Skeletal muscle satellite cell (primary cell): ENCODE measurements at regions not wholly inside any gene's neighbourhood (a gene's known extent, or its start where the extent isn't known, plus 50 kb on each side); places are given as distances from the start of the nearest gene placed in this dataset.

Source experiments
- H3K27me3 ChIP-seq: 2 replicates; pipeline ENCODE4 v1.7.0; 2013; ENCODE audit warnings: low read length; ENCODE audit not compliant: control insufficient read depth, insufficient read depth
- H3K36me3 ChIP-seq: 2 replicates; pipeline ENCODE4 v1.7.0; 2013; ENCODE audit warnings: mild to moderate bottlenecking, control low read depth, low read length; ENCODE audit not compliant: insufficient read depth
- H3K4me1 ChIP-seq: 2 replicates; pipeline ENCODE4 v1.7.0; 2013; ENCODE audit warnings: low read length; ENCODE audit not compliant: control insufficient read depth, insufficient read depth
- H3K4me2 ChIP-seq: 2 replicates; pipeline ENCODE4 v1.7.0; 2013; ENCODE audit warnings: mild to moderate bottlenecking, low read length
- H3K4me3 ChIP-seq: 2 replicates; pipeline ENCODE4 v1.7.0; 2013; ENCODE audit warnings: low read length
- H3K9ac ChIP-seq: 2 replicates; pipeline ENCODE4 v1.7.0; 2013; ENCODE audit warnings: mild to moderate bottlenecking, low read depth, low read length, moderate library complexity
- H3K9me3 ChIP-seq: replicated peaks from 2 replicates; pipeline ENCODE4 v1.7.0; 2013; ENCODE audit warnings: mild to moderate bottlenecking, control low read depth, low read length

DNA sequence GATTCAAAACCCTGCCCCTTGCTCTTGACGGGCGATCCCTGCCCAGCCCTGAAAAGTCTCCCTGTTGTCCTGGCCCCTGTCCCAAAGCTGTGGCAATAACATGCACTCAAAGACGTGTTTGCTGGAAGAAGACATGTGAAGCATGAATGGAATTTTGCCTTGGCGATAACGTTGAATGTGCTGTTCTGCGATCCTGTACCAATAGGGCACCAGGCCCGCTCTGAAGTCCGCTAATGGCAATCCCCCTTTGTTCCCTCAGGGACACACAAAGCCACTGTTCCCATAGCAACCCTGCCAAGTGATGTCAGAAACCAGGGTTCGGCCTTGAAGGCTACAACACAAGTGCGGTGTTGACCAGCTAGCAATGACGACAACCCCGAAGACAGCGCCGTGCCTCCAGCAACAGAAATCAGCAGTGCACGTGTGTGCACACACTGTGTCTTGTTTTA lies 284.6 kb downstream of the KLF6 start:
- Histone ChIP-seq H3K9me3 (no peaks in the 10 kb centered on the region), H3K4me1 (peaks cover 14% of the 10 kb centered on the region), H3K36me3 (no peaks in the 10 kb centered on the region), H3K27me3 (peaks cover 3% of the 10 kb centered on the region), H3K9ac (peak overlapping the region; percentile 61), H3K4me2 (peak overlapping the region; percentile 63), H3K4me3 (peak overlapping the region; percentile 37)

DNA sequence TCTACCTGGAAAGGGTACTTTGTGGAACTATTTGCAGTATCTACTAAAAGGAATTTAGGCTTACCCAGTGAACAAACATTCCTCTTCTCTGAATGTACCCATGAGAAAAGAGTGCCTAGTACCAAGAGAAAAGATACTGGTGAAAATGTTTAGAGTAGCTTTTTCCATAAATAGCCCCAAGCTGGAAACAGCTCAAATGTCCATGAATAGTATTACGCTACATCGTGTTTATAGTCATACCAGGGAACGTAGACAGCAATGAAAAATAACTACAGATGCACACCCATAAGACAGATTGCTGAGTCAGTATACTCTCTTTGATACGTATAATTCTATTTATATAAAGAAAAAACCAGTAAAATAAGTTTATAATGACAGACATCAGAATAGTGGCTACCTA lies 285.9 kb downstream of the KLF6 start:
- Histone ChIP-seq H3K9me3 (no peaks in the 10 kb centered on the region), H3K9ac (no peak overlapping the region), H3K4me1 (peaks cover 14% of the 10 kb centered on the region), H3K27me3 (peaks cover 3% of the 10 kb centered on the region), H3K36me3 (no peaks in the 10 kb centered on the region), H3K4me2 (no peak overlapping the region), H3K4me3 (no peak overlapping the region)

DNA sequence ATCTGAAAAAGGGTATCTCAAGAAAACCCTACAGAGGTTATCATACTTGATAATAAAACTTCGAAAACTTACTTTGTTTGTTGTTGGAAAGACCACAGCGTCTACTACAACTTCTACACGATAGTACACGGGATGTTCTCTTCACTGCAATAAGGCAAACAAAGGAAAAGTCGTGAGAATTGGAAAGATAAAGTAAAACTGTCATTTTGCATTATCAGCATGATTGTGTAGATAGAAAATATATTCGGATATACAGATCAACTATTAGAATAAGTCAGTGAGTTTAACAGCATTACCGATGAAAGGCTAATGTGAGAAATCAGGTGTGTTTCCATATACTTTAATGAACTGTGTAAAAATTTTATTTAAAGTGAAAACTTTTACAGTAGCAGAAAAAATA lies 287.4 kb downstream of the KLF6 start:
- Histone ChIP-seq H3K4me2 (no peak overlapping the region), H3K4me3 (no peak overlapping the region), H3K9me3 (no peaks in the 10 kb centered on the region), H3K9ac (no peak overlapping the region), H3K27me3 (peaks cover 3% of the 10 kb centered on the region), H3K36me3 (no peaks in the 10 kb centered on the region), H3K4me1 (peaks cover 14% of the 10 kb centered on the region)

DNA sequence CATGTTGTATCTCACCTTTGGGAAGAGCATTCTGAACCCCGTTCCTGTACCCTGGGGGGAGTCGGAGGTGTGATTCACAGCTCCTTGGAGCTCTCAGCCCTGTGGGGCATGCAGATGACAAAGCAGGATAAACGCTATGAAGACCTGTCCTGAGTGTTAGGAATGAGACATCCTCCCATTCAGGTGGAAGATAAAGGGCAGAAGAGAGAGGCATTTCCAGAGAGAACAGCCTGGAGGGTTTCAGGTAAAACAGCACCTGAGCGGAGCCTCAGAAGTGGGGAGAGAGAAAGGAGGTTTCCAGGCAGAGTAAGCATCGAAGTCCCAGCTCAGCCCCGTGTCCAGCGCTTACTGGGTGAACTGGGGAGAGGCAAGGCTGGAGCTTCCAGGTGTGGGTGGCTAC lies 288.9 kb downstream of the KLF6 start:
- Histone ChIP-seq H3K9ac (no peak overlapping the region), H3K36me3 (no peaks in the 10 kb centered on the region), H3K4me2 (no peak overlapping the region), H3K27me3 (peaks cover 3% of the 10 kb centered on the region), H3K4me1 (peaks cover 14% of the 10 kb centered on the region), H3K4me3 (no peak overlapping the region), H3K9me3 (no peaks in the 10 kb centered on the region)

DNA sequence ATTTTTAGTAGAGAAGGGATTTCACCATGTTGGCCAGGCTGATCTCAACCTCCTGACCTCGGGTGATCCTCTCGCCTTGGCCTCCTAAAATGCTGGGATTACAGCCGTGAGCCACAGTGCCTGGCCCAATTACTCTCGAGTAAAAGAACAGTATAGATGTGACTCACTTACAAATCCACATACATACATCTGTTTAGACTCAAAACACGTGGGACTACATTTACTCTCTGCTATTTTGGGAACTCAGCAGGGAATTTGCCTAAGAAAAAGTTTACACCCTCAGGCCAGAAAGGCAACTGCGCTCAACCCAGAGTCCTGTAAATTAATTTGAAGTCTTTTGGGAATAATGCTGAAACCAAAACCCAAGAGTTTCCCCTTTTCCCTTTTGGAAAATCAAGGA lies 289.7 kb downstream of the KLF6 start:
- H3K27me3 ChIP-seq: peaks cover 3% of the 10 kb centered on the region
- H3K4me2 ChIP-seq: no peak overlapping the region
- H3K9me3 ChIP-seq: no peaks in the 10 kb centered on the region
- no peak overlapping the region for H3K4me3 ChIP-seq
- no peaks in the 10 kb centered on the region for H3K36me3 ChIP-seq
- H3K9ac ChIP-seq: no peak overlapping the region
- H3K4me1 ChIP-seq: peaks cover 7% of the 10 kb centered on the region

DNA sequence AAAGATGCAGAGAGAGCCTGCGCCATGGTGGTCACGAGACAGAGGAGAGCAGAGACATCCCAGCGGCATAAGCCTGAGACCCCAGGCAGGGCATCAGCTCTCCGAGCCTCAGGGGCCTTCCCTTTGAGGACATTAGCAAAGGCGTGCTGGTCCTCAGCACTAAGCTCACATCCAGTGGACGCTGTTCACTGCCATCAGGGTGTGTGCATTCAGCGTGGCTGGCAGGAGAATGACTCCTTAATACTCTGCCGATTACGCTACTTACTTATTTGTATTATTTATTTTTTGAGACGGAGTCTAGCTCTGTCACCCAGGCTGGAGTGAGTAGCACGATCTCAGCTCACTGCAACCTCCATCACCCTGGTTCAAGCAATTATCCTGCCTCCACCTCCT lies 290.2 kb downstream of the KLF6 start:
- no peak overlapping the region for H3K9ac ChIP-seq
- no peak overlapping the region for H3K4me3 ChIP-seq
- H3K4me1 ChIP-seq: peaks cover 3% of the 10 kb centered on the region
- peaks cover 3% of the 10 kb centered on the region for H3K27me3 ChIP-seq
- H3K9me3 ChIP-seq: no peaks in the 10 kb centered on the region
- H3K4me2 ChIP-seq: no peak overlapping the region
- no peaks in the 10 kb centered on the region for H3K36me3 ChIP-seq

DNA sequence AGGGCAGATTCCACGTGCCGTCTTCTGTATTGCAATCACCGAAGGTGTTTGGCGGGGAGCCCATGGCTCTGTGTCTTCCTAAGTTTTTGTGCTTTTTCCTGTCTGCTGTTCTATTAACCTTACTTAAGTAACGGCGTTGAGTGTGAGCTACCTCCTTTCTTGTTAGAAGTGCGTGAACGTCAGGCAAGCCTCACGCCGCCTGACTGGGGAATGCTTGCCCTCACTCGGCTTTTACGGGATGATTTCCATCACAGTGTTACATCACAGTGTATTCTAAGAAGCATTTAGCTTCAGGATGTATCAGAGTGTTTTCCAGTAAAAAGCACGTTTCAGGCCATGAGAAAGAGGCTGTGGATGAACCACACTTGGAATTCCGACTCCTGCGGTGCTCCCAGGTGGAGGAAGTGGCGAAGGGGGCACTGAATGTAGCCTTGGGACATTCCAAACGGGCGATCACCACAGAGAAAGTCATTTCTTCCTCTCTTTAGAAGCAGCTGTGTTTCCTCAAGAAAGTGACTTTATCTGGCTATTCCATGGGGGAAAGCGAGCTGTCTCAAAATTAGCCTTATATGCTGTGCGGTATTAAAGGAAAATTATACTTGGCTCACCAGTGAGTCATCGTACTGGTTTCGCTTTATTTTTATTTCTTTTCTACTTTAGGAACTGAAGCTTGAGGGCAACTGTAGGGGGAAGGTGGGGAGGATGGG lies 290.7 kb downstream of the KLF6 start:
- Histone ChIP-seq H3K36me3 (no peaks in the 10 kb centered on the region), H3K4me3 (no peak overlapping the region), H3K4me1 (peaks cover 3% of the 10 kb centered on the region), H3K27me3 (peaks cover 3% of the 10 kb centered on the region), H3K9ac (no peak overlapping the region), H3K4me2 (no peak overlapping the region), H3K9me3 (no peaks in the 10 kb centered on the region)

DNA sequence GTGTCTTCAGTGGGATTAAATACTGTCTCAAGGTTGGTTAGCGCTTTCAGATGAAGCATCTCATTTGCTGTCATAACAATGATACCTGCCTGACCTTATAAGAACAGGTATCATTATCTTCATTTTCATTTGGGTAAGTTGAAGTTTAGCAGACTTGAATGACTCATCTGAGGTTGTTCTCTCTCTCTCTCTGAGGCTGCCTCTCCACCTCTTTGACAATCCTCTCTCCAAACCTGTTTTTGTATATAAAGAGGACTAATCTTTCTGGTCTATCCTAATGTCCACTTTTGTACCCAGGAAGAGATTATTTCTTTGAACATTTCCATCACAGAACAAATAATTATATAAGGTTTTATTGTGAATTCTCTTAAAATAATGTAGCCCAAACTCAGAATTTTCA lies 291.4 kb downstream of the KLF6 start:
- no peak overlapping the region for H3K9ac ChIP-seq
- H3K9me3 ChIP-seq: no peaks in the 10 kb centered on the region
- H3K4me3 ChIP-seq: no peak overlapping the region
- H3K27me3 ChIP-seq: peaks cover 3% of the 10 kb centered on the region
- no peaks in the 10 kb centered on the region for H3K4me1 ChIP-seq
- no peaks in the 10 kb centered on the region for H3K36me3 ChIP-seq
- H3K4me2 ChIP-seq: no peak overlapping the region

DNA sequence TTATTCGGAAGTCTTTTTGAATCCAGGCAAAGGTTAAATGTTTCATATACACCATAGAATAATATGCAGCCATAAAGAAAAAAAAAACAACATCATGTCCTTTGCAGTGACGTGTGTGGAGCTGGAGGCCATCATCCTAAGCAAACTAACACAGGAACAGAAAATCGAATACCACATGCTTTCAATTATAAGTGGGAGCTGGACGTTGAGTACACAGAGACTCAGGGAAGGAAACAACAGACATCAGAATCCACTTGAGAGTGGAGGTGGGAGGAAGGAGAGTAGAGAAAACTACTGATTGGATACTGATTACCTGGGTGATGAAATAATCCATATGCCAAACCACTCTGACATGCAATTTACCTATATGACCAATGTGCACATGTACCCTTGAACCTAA lies 293.4 kb downstream of the KLF6 start:
- Histone ChIP-seq H3K9ac (no peak overlapping the region), H3K4me3 (no peak overlapping the region), H3K4me2 (no peak overlapping the region), H3K27me3 (peaks cover 3% of the 10 kb centered on the region), H3K9me3 (no peaks in the 10 kb centered on the region), H3K4me1 (no peaks in the 10 kb centered on the region), H3K36me3 (no peaks in the 10 kb centered on the region)

DNA sequence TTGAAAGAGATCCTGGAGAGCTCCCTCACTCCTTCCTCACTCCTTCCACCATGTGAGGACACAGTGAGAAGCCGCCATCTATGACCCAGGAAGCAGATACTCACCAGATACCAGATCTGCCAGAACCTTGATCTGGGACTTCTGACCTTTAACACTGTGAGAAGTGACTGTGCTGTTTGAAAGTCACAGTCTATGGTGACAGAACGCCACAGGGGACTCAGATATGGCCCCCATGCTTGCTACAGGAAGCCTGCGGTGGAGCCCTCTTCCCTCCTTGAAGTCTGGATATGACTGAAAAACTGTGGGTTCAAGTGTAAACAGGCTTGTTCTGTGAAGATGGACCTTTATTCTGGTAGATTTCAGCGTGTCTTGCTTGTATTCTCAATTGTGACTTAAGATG lies 297.8 kb downstream of the KLF6 start:
- Histone ChIP-seq H3K4me2 (no peak overlapping the region), H3K27me3 (peaks cover 7% of the 10 kb centered on the region), H3K36me3 (no peaks in the 10 kb centered on the region), H3K4me3 (no peak overlapping the region), H3K9me3 (no peaks in the 10 kb centered on the region), H3K4me1 (peaks cover 6% of the 10 kb centered on the region), H3K9ac (no peak overlapping the region)

DNA sequence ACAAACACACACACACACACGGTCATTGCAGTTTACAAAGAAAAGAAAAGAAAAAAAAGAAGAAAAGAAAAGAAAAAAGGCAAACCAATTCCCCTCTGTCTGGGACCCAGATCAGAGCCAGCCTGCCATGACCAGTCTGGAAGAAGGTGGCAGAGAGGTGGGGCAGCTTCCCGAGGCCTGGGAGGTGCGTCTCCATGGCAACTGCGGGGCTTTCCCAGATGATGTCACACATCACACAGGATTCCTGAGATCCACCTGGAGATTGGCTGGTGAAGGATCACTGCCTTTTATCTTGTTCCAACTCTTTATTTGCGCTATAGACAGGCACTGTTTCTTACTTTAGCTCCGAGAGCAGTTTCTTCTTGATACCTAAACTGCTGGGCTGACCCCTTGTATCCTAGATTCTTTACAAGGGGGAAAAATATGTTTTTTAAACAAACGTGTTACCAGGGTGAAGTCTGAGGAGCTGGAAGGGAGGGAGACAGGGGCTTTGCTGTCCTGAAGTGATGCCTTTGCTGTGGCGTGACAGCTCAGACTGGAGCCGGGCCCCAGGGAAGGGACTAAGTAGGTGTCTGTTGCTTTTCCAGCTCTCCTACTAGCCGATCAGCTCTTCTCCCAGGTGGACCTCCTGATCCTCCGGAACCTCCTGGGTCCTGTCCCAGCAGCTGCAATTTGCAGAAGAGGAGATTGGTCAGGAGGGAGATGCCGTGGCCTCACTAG lies 298.5 kb downstream of the KLF6 start:
- H3K4me3 ChIP-seq: no peak overlapping the region
- no peaks in the 10 kb centered on the region for H3K9me3 ChIP-seq
- no peak overlapping the region for H3K4me2 ChIP-seq
- peaks cover 11% of the 10 kb centered on the region for H3K4me1 ChIP-seq
- no peaks in the 10 kb centered on the region for H3K36me3 ChIP-seq
- H3K27me3 ChIP-seq: peaks cover 7% of the 10 kb centered on the region
- H3K9ac ChIP-seq: no peak overlapping the region
